ENCODE measurements at regions not wholly inside any gene's neighbourhood (a gene's known extent, or its start where the extent isn't known, plus 50 kb on each side); places are given as distances from the start of the nearest gene placed in this dataset.

GRCh38 chr9:29830821-29831220, 2257.5 kb upstream of the C9orf72 start:
- DNase-seq (ENCODE audit: low read depth) = peak; percentile 11

GRCh38 chr9:29838491-29839020, 2265.3 kb upstream of the C9orf72 start:
- no peak for DNase-seq (ENCODE audit: low read depth)

GRCh38 chr9:29844251-29844650, 2271.0 kb upstream of the C9orf72 start:
- no peak for DNase-seq (ENCODE audit: low read depth)

GRCh38 chr9:29850664-29851063, 2277.4 kb upstream of the C9orf72 start:
- no peak for DNase-seq (ENCODE audit: low read depth)

- DNase-seq (ENCODE audit: low read depth) = no peak
Observed at GRCh38 chr9:29861803-29862202, 2288.5 kb upstream of the C9orf72 start.

DNA sequence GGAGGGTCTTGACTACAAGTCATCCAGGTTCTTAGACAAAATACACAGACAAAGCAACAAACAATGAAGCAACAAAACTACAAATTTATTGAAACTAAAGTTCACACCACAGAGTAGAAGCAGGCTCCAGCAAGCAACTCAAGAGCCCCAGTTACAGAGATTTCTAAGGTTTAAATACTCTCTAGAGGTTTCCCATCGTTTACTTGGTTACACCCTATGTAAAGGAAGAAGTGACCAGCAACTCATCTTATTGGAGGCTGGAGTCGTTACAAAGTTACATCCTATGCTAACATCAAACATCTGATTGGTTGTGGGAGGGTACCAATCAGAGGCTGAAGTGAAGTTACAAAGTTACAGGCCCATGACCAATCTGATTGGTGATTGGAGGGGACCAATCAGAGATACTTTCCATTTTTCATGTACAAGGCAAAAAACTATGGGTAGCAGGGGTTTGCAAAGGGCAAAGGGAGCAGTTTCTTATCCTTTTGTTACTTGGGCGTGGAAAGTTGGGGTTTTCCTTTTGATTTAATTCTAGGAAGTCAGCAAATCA, 2292.6 kb upstream of the C9orf72 start:
- DNase-seq (ENCODE audit: low read depth) = no peak

- no peak for DNase-seq (ENCODE audit: low read depth)
Observed at GRCh38 chr9:29866556-29866955, 2293.3 kb upstream of the C9orf72 start.

- no peak for DNase-seq (ENCODE audit: low read depth)
Observed at GRCh38 chr9:29873579-29873978, 2300.3 kb upstream of the C9orf72 start.

GRCh38 chr9:29875547-29875946, 2302.3 kb upstream of the C9orf72 start:
- no peak for DNase-seq (ENCODE audit: low read depth)

DNA sequence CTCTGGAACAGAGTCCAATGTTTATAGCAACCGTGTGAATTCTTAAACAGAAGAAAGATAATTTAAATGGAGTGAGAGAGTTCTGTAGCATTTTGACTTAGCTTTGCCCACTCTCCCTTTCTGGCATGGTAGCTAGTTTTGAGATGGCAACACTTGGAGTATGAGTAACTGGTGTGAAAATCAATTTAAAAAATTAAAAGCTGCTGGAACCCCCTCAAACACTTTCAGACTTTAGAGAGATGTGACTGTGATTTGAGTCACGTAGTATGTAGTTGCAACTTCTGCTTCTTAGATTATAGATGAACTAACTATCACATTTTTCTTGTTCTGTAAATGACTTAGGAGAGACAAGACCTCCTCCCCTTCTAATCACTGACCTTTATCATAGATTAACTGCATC, 2309.5 kb upstream of the C9orf72 start:
- no peak for DNase-seq (ENCODE audit: low read depth)

GRCh38 chr9:29906065-29906464, 2332.8 kb upstream of the C9orf72 start:
- no peak for DNase-seq (ENCODE audit: low read depth)

GRCh38 chr9:29928072-29928471, 2354.8 kb upstream of the C9orf72 start:
- no peak for DNase-seq (ENCODE audit: low read depth)

DNA sequence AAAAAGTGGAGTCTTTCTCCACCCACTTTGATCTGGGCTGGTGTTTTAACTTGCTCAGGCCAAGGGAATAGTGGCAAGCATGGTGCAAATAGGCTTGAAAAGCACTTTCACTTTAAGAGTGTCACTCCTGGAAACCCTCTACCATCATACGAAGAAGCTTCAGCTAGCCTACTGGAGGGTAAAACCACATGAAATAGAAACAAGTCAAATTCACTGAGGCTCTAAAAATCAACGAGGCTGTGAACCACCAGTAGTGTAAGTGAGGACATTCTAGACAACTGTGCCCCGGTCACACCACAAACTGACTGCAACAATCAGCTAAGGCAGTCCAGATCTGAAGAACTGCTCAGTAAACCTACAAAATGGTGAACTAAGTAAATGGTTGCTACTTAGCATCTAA, 2366.3 kb upstream of the C9orf72 start:
- DNase-seq (ENCODE audit: low read depth) = no peak

- DNase-seq (ENCODE audit: low read depth) = no peak
Observed at GRCh38 chr9:29945012-29945411, 2371.7 kb upstream of the C9orf72 start.

DNA sequence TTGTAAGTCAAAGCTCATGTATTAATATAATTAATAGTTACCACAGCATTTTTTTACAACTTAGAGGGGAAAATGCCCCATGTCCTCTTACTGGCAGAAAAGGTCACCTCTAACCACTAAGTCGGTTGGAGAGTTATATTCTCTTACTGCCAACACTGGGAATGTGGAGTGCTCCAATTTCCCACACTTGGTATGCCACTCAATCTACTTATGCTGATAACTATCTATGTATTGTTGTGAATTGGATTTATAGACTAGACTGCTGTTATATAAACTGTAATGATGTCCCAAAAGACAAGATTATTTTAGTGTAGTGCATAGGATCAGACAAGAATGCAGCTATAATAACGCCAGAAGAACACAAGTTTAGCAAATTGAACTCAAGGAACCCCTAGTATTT, 2385.2 kb upstream of the C9orf72 start:
- no peak for DNase-seq (ENCODE audit: low read depth)

DNA sequence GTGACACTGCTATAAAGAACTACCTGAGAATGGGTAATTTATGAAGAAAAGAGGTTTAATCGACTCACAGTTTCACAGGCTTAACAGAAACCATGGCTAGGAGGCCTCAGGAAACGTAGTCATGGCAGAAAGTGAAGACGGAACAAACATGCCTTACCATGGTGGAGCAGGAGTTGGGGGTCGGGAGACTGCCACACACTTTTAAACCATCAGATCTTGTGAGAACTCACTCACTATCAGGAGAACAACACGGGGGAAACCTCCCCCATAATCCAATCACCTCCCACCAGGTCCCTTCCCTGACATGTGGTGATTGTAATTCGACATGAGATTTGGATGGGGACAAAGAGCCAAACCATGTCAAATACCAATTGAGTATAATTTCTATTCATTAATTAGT, 2392.6 kb upstream of the C9orf72 start:
- no peak for DNase-seq (ENCODE audit: low read depth)

- DNase-seq (ENCODE audit: low read depth) = peak; percentile 31
Observed at GRCh38 chr9:29966247-29966646, 2393.0 kb upstream of the C9orf72 start.

DNA sequence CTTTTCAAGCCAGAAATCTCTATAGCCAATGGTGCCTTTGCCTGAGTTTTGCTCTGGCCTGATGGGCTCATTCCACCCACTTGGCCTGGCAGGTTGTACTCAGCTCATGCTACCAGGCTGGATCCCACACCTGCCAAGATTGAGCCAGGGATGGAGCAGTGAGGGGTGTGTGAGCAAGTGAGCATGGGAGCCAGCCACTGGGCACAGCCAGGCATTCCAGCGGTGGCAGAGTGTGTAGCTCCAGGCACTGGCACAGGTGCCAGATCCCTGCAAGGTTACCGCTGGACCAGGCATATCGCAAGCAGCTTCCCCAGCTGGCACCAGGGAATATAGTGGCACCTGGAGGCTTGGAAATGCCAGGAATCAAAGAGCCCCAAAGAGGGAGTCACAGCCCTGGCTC, 2395.6 kb upstream of the C9orf72 start:
- DNase-seq (ENCODE audit: low read depth) = no peak

DNA sequence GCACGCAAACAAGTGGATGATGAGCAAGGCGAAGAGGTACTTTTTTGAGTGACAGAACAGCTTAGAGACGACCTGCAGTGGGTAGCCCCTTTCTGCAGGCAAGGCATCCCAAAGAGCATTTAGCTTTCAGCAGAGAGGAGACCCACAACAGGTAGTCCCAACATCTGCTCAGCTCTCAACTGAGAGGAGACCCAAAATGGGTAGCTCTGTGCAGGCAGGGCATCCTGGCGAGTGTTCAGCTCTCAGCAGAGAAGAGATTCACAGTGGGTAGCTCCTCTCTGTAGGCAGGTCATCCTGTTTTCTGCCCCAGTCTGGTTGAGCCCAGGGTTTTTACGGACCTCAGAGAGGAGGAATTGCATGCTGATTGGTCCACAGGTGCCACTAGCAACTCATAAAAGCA, 2396.1 kb upstream of the C9orf72 start:
- DNase-seq (ENCODE audit: low read depth) = no peak

DNA sequence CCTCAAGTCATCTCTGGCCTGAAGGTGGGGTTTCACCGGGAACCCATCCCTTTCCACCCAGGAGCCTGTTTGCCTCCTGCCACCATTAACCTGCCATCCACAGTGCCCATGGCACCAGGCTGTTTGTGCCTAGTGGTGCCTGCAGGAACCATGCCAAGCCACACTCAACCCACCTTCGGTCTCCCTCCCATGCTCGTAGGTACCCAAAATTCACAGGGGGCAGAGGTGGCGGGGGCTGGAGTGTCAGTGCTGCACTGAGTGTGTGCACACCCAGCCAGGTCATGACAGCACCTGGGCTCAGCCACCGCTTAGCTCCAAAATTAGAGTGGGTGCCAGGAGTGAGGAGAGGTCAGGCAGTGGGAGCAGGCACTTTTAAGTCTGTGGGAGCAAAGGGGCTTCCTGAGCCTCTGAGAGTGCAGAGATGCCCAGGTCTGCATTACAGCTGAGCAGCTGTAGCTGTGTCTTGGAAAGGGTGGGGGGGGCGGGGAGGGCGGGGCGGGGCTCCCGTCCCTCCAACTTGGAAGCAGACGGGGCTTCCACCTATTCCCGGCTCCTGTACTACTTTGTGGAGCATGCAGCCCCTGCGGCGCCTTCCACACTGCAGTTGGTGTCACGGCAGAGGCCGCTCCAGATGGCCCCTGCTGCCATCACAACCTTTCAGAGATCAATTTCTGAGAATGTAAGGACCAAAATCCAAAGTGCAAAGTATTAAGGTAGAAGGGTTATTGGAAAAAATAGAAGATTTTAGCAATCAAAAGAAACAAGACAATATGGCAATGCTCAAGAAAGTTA, 2396.8 kb upstream of the C9orf72 start:
- no peak for DNase-seq (ENCODE audit: low read depth)

GRCh38 chr9:29974197-29974596, 2400.9 kb upstream of the C9orf72 start:
- no peak for DNase-seq (ENCODE audit: low read depth)

DNA sequence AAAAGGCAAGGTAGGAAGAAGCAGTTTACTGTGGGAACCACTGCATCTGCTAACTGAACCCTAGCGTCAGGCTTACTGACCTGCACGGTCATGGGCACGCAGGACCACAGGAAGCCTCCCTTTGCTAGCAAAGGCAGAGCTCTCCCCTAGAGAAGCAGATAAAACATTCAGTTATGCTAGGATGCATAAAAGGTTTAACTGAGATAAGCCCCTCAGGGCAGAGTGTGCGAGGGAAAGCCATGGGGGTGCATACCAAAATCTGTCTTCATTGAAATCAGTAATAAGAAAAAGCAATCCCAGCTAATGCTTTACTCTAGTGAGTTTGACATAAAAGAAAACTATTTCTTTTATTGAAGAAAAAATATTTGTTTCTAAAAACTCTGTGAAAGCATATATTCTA, 2403.7 kb upstream of the C9orf72 start:
- DNase-seq (ENCODE audit: low read depth) = no peak

GRCh38 chr9:29981013-29981412, 2403.4 kb upstream of the ACO1 start:
- DNase-seq (ENCODE audit: low read depth) = no peak

GRCh38 chr9:29999645-30000044, 2384.8 kb upstream of the ACO1 start:
- DNase-seq (ENCODE audit: low read depth) = no peak
